PC-3 (cell line): ENCODE measurements at regions not wholly inside any gene's neighbourhood (a gene's known extent, or its start where the extent isn't known, plus 50 kb on each side); places are given as distances from the start of the nearest gene placed in this dataset.

Experiments
- ATAC-seq: fragments of 200-7000 bp; cut with Tn5 transposase; 2 replicates; pipeline ENCODE4 v1.9.1; 2020; ENCODE audit warnings: mild to moderate bottlenecking, moderate library complexity
- BruUV-seq: library from RNA; stranded (reverse); fragments of 400-500 nt; replicated peaks from 2 replicates; lab custom pipeline; 2021; lab: Mats Ljungman, UMichigan
- CTCF ChIA-PET: fragments of 300-600 bp; sonication (Branson Sonifier 250); formaldehyde crosslinking; loops from one replicate; lab custom pipeline; 2022; ENCODE audit warnings: antibody characterized with exemption; lab: Charles Lee
- POLR2A ChIA-PET: fragments of 300-600 bp; sonication (Branson Sonifier 250); formaldehyde crosslinking; loops from one replicate; lab custom pipeline; 2022; ENCODE audit warnings: antibody characterized with exemption; ENCODE audit not compliant: unreplicated experiment; lab: Charles Lee
- DNase-seq: peaks from one replicate; pipeline ENCODE4 v3.0.0-alpha.2; 2015
- H2AFZ ChIP-seq: fragments of 300-600 bp; sonication (generic); 2 replicates; pipeline ENCODE4 v1.6.0; 2016; ENCODE audit warnings: antibody characterized with exemption, low read length
- H3F3A ChIP-seq: fragments of 300-600 bp; sonication (generic); one replicate; pipeline ENCODE4 v1.6.0; 2017; ENCODE audit warnings: antibody characterized with exemption, low read length, control low read depth, mild to moderate bottlenecking; ENCODE audit not compliant: unreplicated experiment
- H3K27ac ChIP-seq: fragments of 300-600 bp; sonication (generic); 2 replicates; pipeline ENCODE4 v1.5.1; 2016; ENCODE audit warnings: mild to moderate bottlenecking, low read length
- H3K27me3 ChIP-seq: fragments of 300-600 bp; sonication (generic); 2 replicates; pipeline ENCODE4 v1.6.1; 2016; ENCODE audit warnings: low read length, mixed read lengths
- H3K36me3 ChIP-seq: fragments of 300-600 bp; sonication (generic); 2 replicates; pipeline ENCODE4 v1.6.1; 2016; ENCODE audit warnings: low read depth, mixed run types, low read length, mixed read lengths
- H3K4me1 ChIP-seq: fragments of 300-600 bp; sonication (generic); 2 replicates; pipeline ENCODE4 v1.5.1; 2016; ENCODE audit warnings: low read length; ENCODE audit not compliant: insufficient read depth
- H3K4me2 ChIP-seq: fragments of 300-600 bp; sonication (generic); 2 replicates; pipeline ENCODE4 v1.6.0; 2016; ENCODE audit warnings: low read length
- H3K4me3 ChIP-seq: fragments of 300-600 bp; sonication (generic); 2 replicates; pipeline ENCODE4 v1.5.1; 2016; ENCODE audit warnings: mild to moderate bottlenecking, low read length, mixed read lengths
- H3K79me2 ChIP-seq: fragments of 300-600 bp; sonication (generic); 2 replicates; pipeline ENCODE4 v1.6.1; 2017; ENCODE audit warnings: low read length, mixed read lengths
- H3K9ac ChIP-seq: fragments of 300-600 bp; sonication (generic); 2 replicates; pipeline ENCODE4 v1.6.0; 2016; ENCODE audit warnings: mild to moderate bottlenecking, low read length
- H3K9me2 ChIP-seq: fragments of 300-600 bp; sonication (generic); replicated peaks from 2 replicates; pipeline ENCODE4 v1.6.1; 2016; ENCODE audit warnings: mixed run types, low read length, mixed read lengths
- H3K9me3 ChIP-seq: fragments of 300-600 bp; sonication (generic); 2 replicates; pipeline ENCODE4 v1.6.1; 2016; ENCODE audit warnings: low read length, mixed read lengths
- H4K20me1 ChIP-seq: fragments of 300-600 bp; sonication (generic); 2 replicates; pipeline ENCODE4 v1.6.1; 2016; ENCODE audit warnings: low read length, mixed read lengths
- CTCF ChIP-seq: fragments of 300-600 bp; sonication (generic); conservative IDR thresholded peaks from 2 replicates; pipeline ENCODE4 v1.5.1; 2017; ENCODE audit warnings: antibody characterized with exemption, low read depth, mild to moderate bottlenecking, low read length
- EZH2 ChIP-seq: fragments of 300-600 bp; sonication (generic); IDR thresholded peaks from one replicate; pipeline ENCODE4 v1.6.1; 2017; ENCODE audit warnings: antibody characterized with exemption, mild to moderate bottlenecking, low read length; ENCODE audit not compliant: unreplicated experiment
- EZH2phosphoT487 ChIP-seq: fragments of 300-600 bp; sonication (generic); IDR thresholded peaks from 2 replicates; pipeline ENCODE4 v1.6.1; 2018; ENCODE audit warnings: mild to moderate bottlenecking, antibody characterized with exemption, low read length, borderline replicate concordance
- intact Hi-C: fragments of 100-400 bp; cut with micrococcal nuclease; formaldehyde crosslinking; loops from 2 replicates; pipeline ENCODE4 v1.9.0; 2023

DNA sequence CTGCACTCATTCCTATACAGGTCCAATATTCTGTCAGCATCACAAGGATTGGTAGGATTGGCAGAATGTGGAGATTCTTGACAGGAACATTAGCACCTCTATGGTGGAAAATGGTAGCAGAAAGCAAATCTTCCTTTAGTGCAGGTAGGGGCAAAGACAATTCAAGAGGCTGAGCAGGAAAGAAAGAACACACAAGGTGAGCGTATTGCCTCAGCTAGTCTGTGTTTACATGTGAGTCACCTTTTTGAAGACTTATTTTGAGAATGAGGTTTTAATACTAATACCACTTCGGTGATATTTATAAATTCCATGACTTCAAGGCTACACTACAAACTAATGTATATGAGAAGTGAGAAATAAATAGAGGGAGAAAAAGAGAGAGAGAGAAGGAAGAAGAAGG is 717.0 kb downstream of the BRINP1 start:
- no peaks in the 10 kb centered on the region for H3K9me2 ChIP-seq
- H3K79me2 ChIP-seq: no peaks in the 10 kb centered on the region
- no peaks in the 10 kb centered on the region for H3K9me3 ChIP-seq
- no peak overlapping the region for H3K9ac ChIP-seq
- H3K27ac ChIP-seq: no peak overlapping the region
- intact Hi-C loops: no loop called here
- no peak for TF ChIP-seq CTCF
- DNase-seq: no peak
- no peaks in the 10 kb centered on the region for H3F3A ChIP-seq
- H3K36me3 ChIP-seq: no peaks in the 10 kb centered on the region
- no peak overlapping the region for H2AFZ ChIP-seq
- no peak for ATAC-seq
- ChIA-PET POLR2A (no interaction called here), CTCF (no interaction called here)
- BruUV-seq: no TSS peak
- no peaks in the 10 kb centered on the region for H3K27me3 ChIP-seq
- no peak overlapping the region for H3K4me3 ChIP-seq
- H3K4me2 ChIP-seq: no peak overlapping the region
- no peaks in the 10 kb centered on the region for H4K20me1 ChIP-seq
- no peaks in the 10 kb centered on the region for H3K4me1 ChIP-seq

DNA sequence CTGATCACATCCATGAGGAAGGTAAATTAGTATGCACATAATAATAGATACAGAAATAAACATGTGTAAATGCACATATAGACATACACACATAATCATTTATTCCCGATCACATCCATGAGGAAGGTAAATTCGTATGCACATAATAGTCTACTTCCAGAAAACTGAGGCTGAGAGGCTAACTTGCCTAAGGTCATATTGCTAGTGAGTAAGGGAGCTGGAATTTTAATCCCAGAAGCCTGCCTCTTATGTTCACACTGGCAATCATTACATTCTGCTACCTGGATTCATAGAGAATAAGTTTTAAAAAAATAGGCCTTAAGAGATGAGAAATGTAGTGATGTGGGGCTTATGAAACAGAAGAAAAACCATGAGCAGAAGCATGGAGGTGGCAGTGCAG is 716.3 kb downstream of the BRINP1 start:
- H2AFZ ChIP-seq: no peak overlapping the region
- TF ChIP-seq EZH2: no peak
- TF ChIP-seq CTCF: no peak
- TF ChIP-seq EZH2phosphoT487: no peak
- no peaks in the 10 kb centered on the region for H3F3A ChIP-seq
- H3K27me3 ChIP-seq: no peaks in the 10 kb centered on the region
- no peaks in the 10 kb centered on the region for H3K36me3 ChIP-seq
- no peak for DNase-seq
- H3K9me3 ChIP-seq: no peaks in the 10 kb centered on the region
- no peak overlapping the region for H3K4me3 ChIP-seq
- no TSS peak for BruUV-seq
- H3K79me2 ChIP-seq: no peaks in the 10 kb centered on the region
- ChIA-PET POLR2A (no interaction called here), CTCF (no interaction called here)
- H3K9me2 ChIP-seq: no peaks in the 10 kb centered on the region
- intact Hi-C loops: no loop called here
- H3K4me1 ChIP-seq: no peaks in the 10 kb centered on the region
- no peak overlapping the region for H3K27ac ChIP-seq
- no peaks in the 10 kb centered on the region for H4K20me1 ChIP-seq
- no peak overlapping the region for H3K4me2 ChIP-seq
- no peak for ATAC-seq
- no peak overlapping the region for H3K9ac ChIP-seq

DNA sequence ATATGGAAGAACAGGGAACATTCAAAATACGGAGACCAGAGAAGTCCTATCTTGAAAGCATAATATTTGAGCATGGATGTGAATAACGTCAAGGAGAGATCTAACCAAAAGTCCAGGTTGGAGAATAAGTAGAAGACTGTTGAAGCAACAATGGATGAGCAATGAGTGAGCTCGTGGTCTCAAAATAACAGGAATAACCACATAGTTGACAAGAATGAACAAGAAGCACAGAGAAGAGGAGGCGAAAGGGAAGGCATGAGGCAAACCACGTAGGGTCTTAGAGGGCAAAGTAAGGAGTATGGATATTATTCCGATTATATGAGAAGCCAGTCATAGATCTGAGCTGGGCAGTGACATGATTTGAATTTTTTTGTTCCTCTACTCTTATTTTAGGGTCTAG is 710.2 kb downstream of the BRINP1 start:
- no peak overlapping the region for H2AFZ ChIP-seq
- no peaks in the 10 kb centered on the region for H3K9me2 ChIP-seq

More for the DNA sequence above, 710.2 kb downstream of the BRINP1 start:
- no peaks in the 10 kb centered on the region for H3K4me1 ChIP-seq
- no peak for DNase-seq
- 0 out of 2 replicates have a peak, but pooled peaks cover 4% of the 10 kb centered on the region for H3K9me3 ChIP-seq
- POLR2A ChIA-PET: no interaction called here
- no peaks in the 10 kb centered on the region for H3K79me2 ChIP-seq
- BruUV-seq: no TSS peak
- ATAC-seq: no peak
- H3F3A ChIP-seq: no peaks in the 10 kb centered on the region
- intact Hi-C loops: no loop called here
- TF ChIP-seq EZH2phosphoT487 (no peak), EZH2 (no peak), CTCF (no peak)
- no peaks in the 10 kb centered on the region for H3K36me3 ChIP-seq
- no peak overlapping the region for H3K27ac ChIP-seq
- CTCF ChIA-PET: no interaction called here
- H3K4me3 ChIP-seq: no peak overlapping the region
- no peaks in the 10 kb centered on the region for H4K20me1 ChIP-seq
- no peak overlapping the region for H3K4me2 ChIP-seq
- H3K9ac ChIP-seq: no peak overlapping the region
- H3K27me3 ChIP-seq: no peaks in the 10 kb centered on the region
